NCI-H2196 (cell line): ENCODE measurements at regions not wholly inside any gene's neighbourhood (a gene's known extent, or its start where the extent isn't known, plus 50 kb on each side); places are given as distances from the start of the nearest gene placed in this dataset.

Experiments
- DNase-seq: peaks from one replicate; lab custom pipeline; 2025; ENCODE audit not compliant: unreplicated experiment; lab: John Stamatoyannopoulos, UW

- no peak for DNase-seq
Observed at GRCh38 chr9:14031810-14032209, 282.1 kb downstream of the NFIB start.

GRCh38 chr9:14031060-14031414 is 282.9 kb downstream of the NFIB start:
- DNase-seq, result no peak

- DNase-seq, result peak; percentile 44
Observed at GRCh38 chr9:14030375-14031059, 283.4 kb downstream of the NFIB start.

- DNase-seq, result no peak
Observed at GRCh38 chr9:14029806-14030374, 284.1 kb downstream of the NFIB start.

- DNase-seq, result peak; percentile 62
Observed at GRCh38 chr9:14027116-14027800, 286.7 kb downstream of the NFIB start.

- no peak for DNase-seq
Observed at GRCh38 chr9:14025741-14026140, 288.2 kb downstream of the NFIB start.

- DNase-seq, result no peak
Observed at GRCh38 chr9:14023285-14023684, 290.7 kb downstream of the NFIB start.

- DNase-seq, result no peak
Observed at GRCh38 chr9:14021871-14022525, 291.9 kb downstream of the NFIB start.

- DNase-seq, result peak; percentile 29
Observed at GRCh38 chr9:14018081-14018480, 295.9 kb downstream of the NFIB start.

GRCh38 chr9:14014744-14015143 is 299.2 kb downstream of the NFIB start:
- DNase-seq, result no peak

GRCh38 chr9:14014218-14014617 is 299.7 kb downstream of the NFIB start:
- DNase-seq, result no peak

- DNase-seq, result no peak
Observed at GRCh38 chr9:14011799-14012560, 302.0 kb downstream of the NFIB start.

- no peak for DNase-seq
Observed at GRCh38 chr9:14007190-14007769, 306.7 kb downstream of the NFIB start.

- no peak for DNase-seq
Observed at GRCh38 chr9:14006386-14007187, 307.4 kb downstream of the NFIB start.

- DNase-seq, result no peak
Observed at GRCh38 chr9:14004110-14004509, 309.8 kb downstream of the NFIB start.

- no peak for DNase-seq
Observed at GRCh38 chr9:13994240-13994639, 319.7 kb downstream of the NFIB start.

GRCh38 chr9:13993632-13994185 is 320.2 kb downstream of the NFIB start:
- DNase-seq, result no peak

GRCh38 chr9:13992138-13993088 is 321.5 kb downstream of the NFIB start:
- DNase-seq, result peak; percentile 23

GRCh38 chr9:13991395-13991794 is 322.5 kb downstream of the NFIB start:
- DNase-seq, result no peak
